Skin epidermis (tissue), 12 donors: ENCODE measurements at regions not wholly inside any gene's neighbourhood (a gene's known extent, or its start where the extent isn't known, plus 50 kb on each side); places are given as distances from the start of the nearest gene placed in this dataset.
A peak's percentile ranks its signal among the peaks of the same experiment; 100 is the strongest.

Experiments used
- H3K27ac ChIP-seq, 21 experiments: fragments of 200-600 bp; sonication (generic) in 11 of 21; one replicate each; pipeline ENCODE4 v1.5.0; 2020; ENCODE audit warnings: mild to moderate bottlenecking in 3 of 21, inconsistent platforms in 2 of 21, moderate library complexity in 2 of 21
- H3K4me3 ChIP-seq, 7 experiments: fragments of 200-600 bp; sonication (generic) in 2 of 7; one replicate each; pipeline ENCODE4 v1.5.0; 2020; ENCODE audit warnings: inconsistent platforms in 2 of 7, mild to moderate bottlenecking in 2 of 7, moderate library complexity in 1 of 7

DNA sequence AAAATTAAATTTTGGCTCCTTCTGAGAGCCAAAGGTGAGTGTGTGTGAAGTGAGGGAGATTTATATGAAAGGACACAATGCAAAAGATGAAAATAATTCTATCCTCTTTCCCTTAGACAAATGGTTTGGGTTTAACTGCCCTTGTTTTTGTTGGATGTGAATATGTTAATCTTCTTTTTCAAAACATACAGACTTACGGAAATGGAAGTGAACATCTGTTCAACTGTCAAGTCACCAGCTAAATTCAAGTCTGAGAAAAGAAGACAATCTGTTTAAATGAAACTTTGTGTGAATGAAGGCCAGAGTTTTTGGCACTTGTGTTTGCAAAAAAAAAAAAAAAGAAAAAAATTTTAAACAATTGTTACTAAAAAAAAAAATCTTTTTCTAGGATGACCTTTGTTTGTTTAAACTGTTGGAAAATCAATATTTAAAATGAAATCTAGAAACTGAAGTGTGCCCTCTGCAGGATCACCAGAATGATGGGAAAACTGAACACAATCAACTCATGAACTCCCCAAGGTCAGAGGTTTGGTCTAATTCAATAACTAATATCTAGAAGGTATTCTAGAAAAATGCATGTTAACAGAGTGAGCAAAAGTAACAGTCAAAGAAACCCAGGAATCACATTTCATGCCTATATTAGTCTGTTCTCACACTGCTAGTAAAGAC is 448.8 kb downstream of the FLRT2 start:
- Histone ChIP-seq H3K4me3 (no peak overlapping the region), H3K27ac (no peak overlapping the region)

- Histone ChIP-seq H3K27ac (no peak overlapping the region), H3K4me3 (no peak overlapping the region)
Measured at GRCh38 chr14:85974602-85975001, 444.7 kb downstream of the FLRT2 start.

- H3K27ac ChIP-seq: no peak overlapping the region
- no peak overlapping the region for H3K4me3 ChIP-seq
Measured at GRCh38 chr14:85963486-85963885, 433.5 kb downstream of the FLRT2 start.

GRCh38 chr14:85960756-85961155 is 430.8 kb downstream of the FLRT2 start:
- Histone ChIP-seq H3K4me3 (no peak overlapping the region), H3K27ac (no peak overlapping the region)

- no peak overlapping the region for H3K4me3 ChIP-seq
- no peak overlapping the region for H3K27ac ChIP-seq
Measured at GRCh38 chr14:85959063-85959462, 429.1 kb downstream of the FLRT2 start.

GRCh38 chr14:85958069-85958468 is 428.1 kb downstream of the FLRT2 start:
- H3K4me3 ChIP-seq: no peak overlapping the region
- H3K27ac ChIP-seq: no peak overlapping the region

DNA sequence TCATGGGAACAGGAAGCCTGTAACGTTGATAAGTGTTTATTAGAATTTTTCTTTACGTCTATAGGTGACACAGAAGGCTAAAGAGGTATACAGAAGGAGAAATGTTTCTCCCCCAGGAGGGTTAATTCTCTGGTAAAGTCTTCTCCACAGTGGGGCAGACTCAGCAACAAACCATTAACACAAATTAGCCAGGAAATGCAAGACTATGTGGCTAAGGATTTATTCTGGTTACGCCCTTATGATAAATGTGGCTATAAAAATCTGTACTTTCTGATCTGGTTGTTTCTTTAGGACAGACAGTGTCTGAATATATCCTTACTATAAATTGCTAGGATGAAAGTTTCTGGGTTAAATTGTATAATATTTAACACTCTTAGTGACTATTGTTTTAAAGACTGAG is 423.3 kb downstream of the FLRT2 start:
- Histone ChIP-seq H3K4me3 (no peak overlapping the region), H3K27ac (no peak overlapping the region)

- no peak overlapping the region for H3K4me3 ChIP-seq
- H3K27ac ChIP-seq: no peak overlapping the region
Measured at GRCh38 chr14:85948153-85948552, 418.2 kb downstream of the FLRT2 start.

- H3K4me3 ChIP-seq: no peak overlapping the region
- no peak overlapping the region for H3K27ac ChIP-seq
Measured at GRCh38 chr14:85947461-85948139, 417.7 kb downstream of the FLRT2 start.

DNA sequence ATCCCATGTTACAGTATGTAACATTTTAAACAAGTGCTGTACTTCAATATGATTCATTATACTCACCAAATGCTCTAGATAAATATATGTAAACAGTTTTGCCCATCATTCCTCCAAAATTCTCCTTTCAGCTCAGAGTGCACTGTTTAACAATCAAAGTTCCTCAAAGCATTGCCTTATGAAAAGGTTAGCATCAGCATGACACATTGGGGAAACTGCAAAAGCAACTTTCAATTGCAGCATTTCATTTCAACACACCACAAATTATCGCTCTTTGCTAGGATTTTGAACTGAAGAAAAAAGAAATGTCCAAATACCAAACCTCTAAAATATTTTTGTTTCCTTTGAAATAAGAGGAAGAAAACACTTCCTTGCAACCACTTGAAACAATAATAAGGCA is 413.2 kb downstream of the FLRT2 start:
- no peak overlapping the region for H3K4me3 ChIP-seq
- no peak overlapping the region for H3K27ac ChIP-seq

DNA sequence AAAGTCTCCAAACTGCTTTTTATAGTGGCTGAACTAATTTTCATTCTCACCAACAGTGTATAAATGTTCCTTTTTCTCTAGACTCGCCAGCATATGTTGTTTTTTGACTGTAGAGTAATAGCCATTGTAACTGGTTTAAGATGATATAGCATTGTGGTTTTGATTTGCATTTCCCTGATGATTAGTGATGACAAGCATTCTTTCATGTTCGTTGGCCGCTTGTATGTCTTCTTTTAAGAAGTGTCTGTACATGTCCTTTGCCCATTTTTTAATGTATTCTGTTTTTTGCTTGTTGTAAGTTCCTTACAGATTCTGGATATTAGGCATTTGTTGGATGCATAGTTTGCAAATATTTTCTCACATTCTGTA is 404.9 kb downstream of the FLRT2 start:
- Histone ChIP-seq H3K27ac (peak overlapping the region in 16 of 21 experiments; percentile 1 to 85 (median 60)), H3K4me3 (peak overlapping the region; percentile 21 to 50 (median 44))

DNA sequence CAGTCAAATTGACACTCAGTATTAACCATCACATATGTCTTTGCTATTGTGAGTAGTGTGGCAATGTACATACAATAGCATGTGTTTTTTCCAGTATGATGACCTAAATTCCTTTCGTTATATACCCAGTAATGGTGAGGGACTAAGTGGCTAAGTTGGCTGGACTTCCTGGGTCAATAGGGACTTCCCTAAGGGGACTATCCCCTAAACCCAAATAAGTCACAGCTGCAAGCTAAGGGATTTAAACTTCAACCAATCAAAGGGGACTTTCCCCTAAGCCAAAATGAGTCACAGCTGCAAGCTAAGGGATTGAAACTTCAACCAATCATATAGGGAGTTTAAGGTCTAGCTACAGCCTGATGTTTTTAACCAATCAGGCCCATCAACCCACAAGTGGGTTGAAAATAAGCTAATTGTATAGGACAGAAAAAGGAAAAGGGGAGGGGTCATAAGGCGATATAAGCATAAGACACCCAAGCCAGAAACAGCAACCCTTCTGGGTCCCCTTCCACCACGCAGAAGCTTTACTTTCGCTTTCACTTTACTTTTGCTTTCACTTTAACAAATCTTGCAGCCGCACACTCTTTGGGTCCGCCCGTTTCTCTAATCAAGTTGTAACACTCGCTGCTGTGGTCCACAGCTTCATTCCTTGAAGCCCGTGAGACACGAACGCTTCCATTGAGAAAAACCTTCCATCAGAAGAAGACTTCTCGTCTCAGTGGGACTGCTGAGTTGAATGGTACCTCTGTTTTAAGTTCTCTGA is 404.4 kb downstream of the FLRT2 start:
- Histone ChIP-seq H3K27ac (peak overlapping the region in 16 of 21 experiments; percentile 1 to 85 (median 60)), H3K4me3 (peak overlapping the region; percentile 21 to 50 (median 44))

DNA sequence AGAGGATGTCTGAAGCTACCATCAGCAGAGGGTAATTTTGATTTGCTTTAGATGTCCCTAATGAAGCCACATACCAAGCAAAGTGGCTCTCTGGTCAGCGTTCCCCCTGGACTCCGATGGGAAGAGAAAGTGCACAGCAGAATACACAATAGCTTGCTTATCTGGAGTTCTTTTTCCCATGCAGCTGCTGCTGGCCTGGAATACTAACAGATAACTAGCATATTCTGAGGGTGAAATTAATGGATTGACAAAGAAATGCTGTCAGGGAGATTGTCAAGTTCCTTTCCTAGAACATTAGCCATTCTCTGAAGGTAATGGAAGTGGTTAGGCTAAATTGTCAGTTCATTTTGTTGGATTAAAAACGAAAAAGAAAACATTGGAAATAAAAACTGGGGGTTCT is 391.3 kb downstream of the FLRT2 start:
- Histone ChIP-seq H3K4me3 (no peak overlapping the region), H3K27ac (no peak overlapping the region)

- no peak overlapping the region for H3K27ac ChIP-seq
- no peak overlapping the region for H3K4me3 ChIP-seq
Measured at GRCh38 chr14:85917716-85918115, 387.8 kb downstream of the FLRT2 start.

GRCh38 chr14:85915711-85916110 is 385.8 kb downstream of the FLRT2 start:
- Histone ChIP-seq H3K4me3 (no peak overlapping the region), H3K27ac (no peak overlapping the region)

GRCh38 chr14:85912141-85912540 is 382.2 kb downstream of the FLRT2 start:
- no peak overlapping the region for H3K4me3 ChIP-seq
- H3K27ac ChIP-seq: no peak overlapping the region

GRCh38 chr14:85911044-85911443 is 381.1 kb downstream of the FLRT2 start:
- no peak overlapping the region for H3K4me3 ChIP-seq
- no peak overlapping the region for H3K27ac ChIP-seq

DNA sequence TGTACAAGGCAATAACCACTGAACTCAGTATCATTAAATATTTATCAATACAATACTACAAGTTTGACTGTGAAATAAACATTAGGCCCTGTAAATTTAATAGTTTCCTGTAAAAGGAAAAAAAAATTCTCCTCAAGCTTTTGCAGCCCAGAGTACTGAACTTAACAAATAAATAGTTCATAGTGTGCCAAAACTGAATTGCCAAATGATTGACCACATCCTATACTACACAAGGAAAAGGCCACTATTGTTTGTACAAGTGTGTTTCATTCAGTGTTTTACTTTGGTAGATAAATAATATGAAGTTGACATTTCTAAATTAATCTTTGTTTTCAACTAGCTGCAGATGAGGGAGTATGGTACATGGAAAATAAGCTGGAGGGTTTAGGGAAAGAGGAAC is 379.6 kb downstream of the FLRT2 start:
- Histone ChIP-seq H3K4me3 (no peak overlapping the region), H3K27ac (no peak overlapping the region)

GRCh38 chr14:85907536-85907935 is 377.6 kb downstream of the FLRT2 start:
- H3K4me3 ChIP-seq: no peak overlapping the region
- H3K27ac ChIP-seq: no peak overlapping the region

GRCh38 chr14:85897808-85898207 is 367.9 kb downstream of the FLRT2 start:
- Histone ChIP-seq H3K4me3 (no peak overlapping the region), H3K27ac (no peak overlapping the region)

- Histone ChIP-seq H3K27ac (no peak overlapping the region), H3K4me3 (no peak overlapping the region)
Measured at GRCh38 chr14:85895603-85896002, 365.7 kb downstream of the FLRT2 start.
